ENCODE measurements at regions not wholly inside any gene's neighbourhood (a gene's known extent, or its start where the extent isn't known, plus 50 kb on each side); places are given as distances from the start of the nearest gene placed in this dataset.

GRCh38 chr5:17944046-17944445 lies 309.8 kb downstream of the TAF11L14 start:
- TF ChIP-seq RB1 (IDR thresholded peaks at IDR 0.05; ENCODE audit: low read depth) (no peak), CHD4 (IDR thresholded peaks at IDR 0.05; ENCODE audit: insufficient read depth, insufficient replicate concordance, low read depth, low read length, poor library complexity, severe bottlenecking) (no peak)
